ENCODE measurements at regions not wholly inside any gene's neighbourhood (a gene's known extent, or its start where the extent isn't known, plus 50 kb on each side); places are given as distances from the start of the nearest gene placed in this dataset.

- Mint-ChIP-seq H3K27ac (no peak overlapping the region), H3K27me3 (no peaks in the 10 kb centered on the region), H3K4me3 (ENCODE audit: low read depth) (no peak overlapping the region), H3K36me3 (ENCODE audit: insufficient read depth) (no peaks in the 10 kb centered on the region), H3K9me3 (ENCODE audit: low read depth) (no peaks in the 10 kb centered on the region), H3K4me1 (ENCODE audit: low read depth) (no peaks in the 10 kb centered on the region)
- TF ChIP-seq CTCF (IDR thresholded peaks at IDR 0.05; ENCODE audit: unreplicated experiment): no peak
- no peak for DNase-seq (ENCODE audit: low spot score, unreplicated experiment)
These were observed 390.1 kb downstream of the TDRD3 start for GRCh38 chr13:60787083-60787482.

GRCh38 chr13:60772726-60773125 lies 375.7 kb downstream of the TDRD3 start:
- Mint-ChIP-seq H3K9me3 (ENCODE audit: low read depth) (peaks cover 2% of the 10 kb centered on the region), H3K27ac (no peak overlapping the region), H3K4me3 (ENCODE audit: low read depth) (no peak overlapping the region), H3K36me3 (ENCODE audit: insufficient read depth) (no peaks in the 10 kb centered on the region), H3K4me1 (ENCODE audit: low read depth) (no peaks in the 10 kb centered on the region), H3K27me3 (no peaks in the 10 kb centered on the region)
- TF ChIP-seq CTCF (IDR thresholded peaks at IDR 0.05; ENCODE audit: unreplicated experiment): no peak
- no peak for DNase-seq (ENCODE audit: low spot score, unreplicated experiment)

GRCh38 chr13:60765700-60766411 lies 368.8 kb downstream of the TDRD3 start:
- no peak overlapping the region for H3K4me3 Mint-ChIP-seq (ENCODE audit: low read depth)
- H3K27me3 Mint-ChIP-seq: no peaks in the 10 kb centered on the region
- peak overlapping the region; percentile 50 for H3K27ac Mint-ChIP-seq
- peaks cover 27% of the 10 kb centered on the region for H3K9me3 Mint-ChIP-seq (ENCODE audit: low read depth)
- no peak for TF ChIP-seq CTCF (IDR thresholded peaks at IDR 0.05; ENCODE audit: unreplicated experiment)
- H3K4me1 Mint-ChIP-seq (ENCODE audit: low read depth): peaks cover 12% of the 10 kb centered on the region
- peaks cover 4% of the 10 kb centered on the region for H3K36me3 Mint-ChIP-seq (ENCODE audit: insufficient read depth)
- DNase-seq (ENCODE audit: low spot score, unreplicated experiment): no peak

- Mint-ChIP-seq H3K9me3 (ENCODE audit: low read depth) (peaks cover 27% of the 10 kb centered on the region), H3K36me3 (ENCODE audit: insufficient read depth) (peaks cover 4% of the 10 kb centered on the region), H3K27me3 (no peaks in the 10 kb centered on the region), H3K27ac (no peak overlapping the region), H3K4me1 (ENCODE audit: low read depth) (peaks cover 42% of the 10 kb centered on the region), H3K4me3 (ENCODE audit: low read depth) (no peak overlapping the region)
- no peak for DNase-seq (ENCODE audit: low spot score, unreplicated experiment)
- TF ChIP-seq CTCF (IDR thresholded peaks at IDR 0.05; ENCODE audit: unreplicated experiment): no peak
These were observed 362.5 kb downstream of the TDRD3 start for GRCh38 chr13:60759499-60759898.

GRCh38 chr13:60758637-60759036 lies 361.6 kb downstream of the TDRD3 start:
- H3K36me3 Mint-ChIP-seq (ENCODE audit: insufficient read depth): peaks cover 4% of the 10 kb centered on the region
- no peak overlapping the region for H3K4me3 Mint-ChIP-seq (ENCODE audit: low read depth)
- H3K4me1 Mint-ChIP-seq (ENCODE audit: low read depth): peaks cover 46% of the 10 kb centered on the region
- H3K27ac Mint-ChIP-seq: no peak overlapping the region
- no peak for TF ChIP-seq CTCF (IDR thresholded peaks at IDR 0.05; ENCODE audit: unreplicated experiment)
- no peaks in the 10 kb centered on the region for H3K27me3 Mint-ChIP-seq
- H3K9me3 Mint-ChIP-seq (ENCODE audit: low read depth): peaks cover 27% of the 10 kb centered on the region
- no peak for DNase-seq (ENCODE audit: low spot score, unreplicated experiment)

Data from progenitor cell of endocrine pancreas (in vitro differentiated cells).